ENCODE measurements at regions not wholly inside any gene's neighbourhood (a gene's known extent, or its start where the extent isn't known, plus 50 kb on each side); places are given as distances from the start of the nearest gene placed in this dataset.

- no peak for TF ChIP-seq CTCF (conservative IDR thresholded peaks at IDR 0.05)
- Mint-ChIP-seq H3K9me3 (no peaks in the 10 kb centered on the region), H3K36me3 (no peaks in the 10 kb centered on the region), H3K4me1 (ENCODE audit: unreplicated experiment) (peaks cover 31% of the 10 kb centered on the region), H3K27me3 (no peaks in the 10 kb centered on the region), H3K4me3 (no peak overlapping the region), H3K27ac (peak overlapping the region; percentile 38)
- no peak for DNase-seq (ENCODE audit: extremely low spot score, unreplicated experiment)
Observed at GRCh38 chr20:53706008-53706465, 112.4 kb upstream of the ZNF217 start.

- no peaks in the 10 kb centered on the region for H3K9me3 Mint-ChIP-seq
- H3K27me3 Mint-ChIP-seq, result no peaks in the 10 kb centered on the region
- no peak for TF ChIP-seq CTCF (conservative IDR thresholded peaks at IDR 0.05)
- H3K4me1 Mint-ChIP-seq (ENCODE audit: unreplicated experiment), result peaks cover 18% of the 10 kb centered on the region
- H3K36me3 Mint-ChIP-seq, result no peaks in the 10 kb centered on the region
- no peak overlapping the region for H3K4me3 Mint-ChIP-seq
- H3K27ac Mint-ChIP-seq, result no peak overlapping the region
- no peak for DNase-seq (ENCODE audit: extremely low spot score, unreplicated experiment)
Observed at GRCh38 chr20:53702617-53703016, 109.0 kb upstream of the ZNF217 start.

- Mint-ChIP-seq H3K9me3 (no peaks in the 10 kb centered on the region), H3K27me3 (no peaks in the 10 kb centered on the region), H3K36me3 (no peaks in the 10 kb centered on the region), H3K4me3 (no peak overlapping the region), H3K27ac (no peak overlapping the region), H3K4me1 (ENCODE audit: unreplicated experiment) (peaks cover 4% of the 10 kb centered on the region)
- DNase-seq (ENCODE audit: extremely low spot score, unreplicated experiment), result no peak
- no peak for TF ChIP-seq CTCF (conservative IDR thresholded peaks at IDR 0.05)
Observed at GRCh38 chr20:53699906-53700305, 106.3 kb upstream of the ZNF217 start.

- H3K4me3 Mint-ChIP-seq, result no peak overlapping the region
- TF ChIP-seq CTCF (conservative IDR thresholded peaks at IDR 0.05), result no peak
- H3K36me3 Mint-ChIP-seq, result no peaks in the 10 kb centered on the region
- DNase-seq (ENCODE audit: extremely low spot score, unreplicated experiment), result no peak
- H3K9me3 Mint-ChIP-seq, result no peaks in the 10 kb centered on the region
- H3K27ac Mint-ChIP-seq, result no peak overlapping the region
- peaks cover 4% of the 10 kb centered on the region for H3K4me1 Mint-ChIP-seq (ENCODE audit: unreplicated experiment)
- no peaks in the 10 kb centered on the region for H3K27me3 Mint-ChIP-seq
Observed at GRCh38 chr20:53699085-53699674, 105.5 kb upstream of the ZNF217 start.

GRCh38 chr20:53698371-53698978, 104.8 kb upstream of the ZNF217 start:
- no peak overlapping the region for H3K4me3 Mint-ChIP-seq
- no peak overlapping the region for H3K27ac Mint-ChIP-seq
- no peaks in the 10 kb centered on the region for H3K27me3 Mint-ChIP-seq
- H3K9me3 Mint-ChIP-seq, result no peaks in the 10 kb centered on the region
- TF ChIP-seq CTCF (conservative IDR thresholded peaks at IDR 0.05), result no peak
- DNase-seq (ENCODE audit: extremely low spot score, unreplicated experiment), result no peak
- H3K4me1 Mint-ChIP-seq (ENCODE audit: unreplicated experiment), result peaks cover 4% of the 10 kb centered on the region
- H3K36me3 Mint-ChIP-seq, result no peaks in the 10 kb centered on the region
